AG04450 (cell line): ENCODE measurements at regions not wholly inside any gene's neighbourhood (a gene's known extent, or its start where the extent isn't known, plus 50 kb on each side); places are given as distances from the start of the nearest gene placed in this dataset.

Source experiments
- CTCF ChIA-PET: fragments of 300-600, 350-600 bp; formaldehyde crosslinking; extraction: SDS; loops from one replicate; lab custom pipeline; 2022; ENCODE audit warnings: antibody characterized with exemption, inconsistent platforms; lab: Charles Lee
- POLR2A ChIA-PET: fragments of 350-600 bp; formaldehyde crosslinking; extraction: SDS; loops from one replicate; lab custom pipeline; 2021; ENCODE audit warnings: antibody characterized with exemption, inconsistent platforms; lab: Yijun Ruan, JAX
- DNase-seq: peaks from one replicate; pipeline ENCODE4 v3.0.0-alpha.2; 2011; ENCODE audit warnings: low read depth, low spot score
- H3K27ac ChIP-seq: one replicate; pipeline ENCODE4 v1.5.1; 2012; ENCODE audit warnings: low read depth, low read length, control low read depth
- H3K27me3 ChIP-seq: one replicate; pipeline ENCODE4 v1.6.0; 2012; ENCODE audit warnings: low read length; ENCODE audit not compliant: control insufficient read depth, insufficient read depth
- H3K4me3 ChIP-seq: 2 replicates; pipeline ENCODE4 v1.5.1; 2011; ENCODE audit warnings: mild to moderate bottlenecking, low read depth, low read length, control low read depth
- H3K9me3 ChIP-seq: 2 replicates; pipeline ENCODE4 v1.5.1; 2012; ENCODE audit warnings: low read length; ENCODE audit not compliant: control insufficient read depth, insufficient read depth
- TF ChIP-seq, protein P1 (sequence below): IDR thresholded peaks from 2 replicates; pipeline ENCODE4 v1.5.1; 2011; ENCODE audit warnings: low read depth, low read length, control low read depth, inconsistent platforms

- TF ChIP-seq, protein P1, sequence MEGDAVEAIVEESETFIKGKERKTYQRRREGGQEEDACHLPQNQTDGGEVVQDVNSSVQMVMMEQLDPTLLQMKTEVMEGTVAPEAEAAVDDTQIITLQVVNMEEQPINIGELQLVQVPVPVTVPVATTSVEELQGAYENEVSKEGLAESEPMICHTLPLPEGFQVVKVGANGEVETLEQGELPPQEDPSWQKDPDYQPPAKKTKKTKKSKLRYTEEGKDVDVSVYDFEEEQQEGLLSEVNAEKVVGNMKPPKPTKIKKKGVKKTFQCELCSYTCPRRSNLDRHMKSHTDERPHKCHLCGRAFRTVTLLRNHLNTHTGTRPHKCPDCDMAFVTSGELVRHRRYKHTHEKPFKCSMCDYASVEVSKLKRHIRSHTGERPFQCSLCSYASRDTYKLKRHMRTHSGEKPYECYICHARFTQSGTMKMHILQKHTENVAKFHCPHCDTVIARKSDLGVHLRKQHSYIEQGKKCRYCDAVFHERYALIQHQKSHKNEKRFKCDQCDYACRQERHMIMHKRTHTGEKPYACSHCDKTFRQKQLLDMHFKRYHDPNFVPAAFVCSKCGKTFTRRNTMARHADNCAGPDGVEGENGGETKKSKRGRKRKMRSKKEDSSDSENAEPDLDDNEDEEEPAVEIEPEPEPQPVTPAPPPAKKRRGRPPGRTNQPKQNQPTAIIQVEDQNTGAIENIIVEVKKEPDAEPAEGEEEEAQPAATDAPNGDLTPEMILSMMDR, result no peak
- POLR2A ChIA-PET, result no interaction called here
- H3K9me3 ChIP-seq, result peaks cover 11% of the 10 kb centered on the region
- no peak for DNase-seq
- peaks cover 3% of the 10 kb centered on the region for H3K27me3 ChIP-seq
- no peak overlapping the region for H3K27ac ChIP-seq
- no peak overlapping the region for H3K4me3 ChIP-seq
- CTCF ChIA-PET, result no interaction called here
Measured at GRCh38 chr18:76058146-76058545, 436.9 kb downstream of the ZNF516 start.

- POLR2A ChIA-PET, result no interaction called here
- CTCF ChIA-PET, result no interaction called here
- TF ChIP-seq, protein P1, result no peak
- H3K9me3 ChIP-seq, result peaks cover 11% of the 10 kb centered on the region
- DNase-seq, result no peak
- peaks cover 3% of the 10 kb centered on the region for H3K27me3 ChIP-seq
- no peak overlapping the region for H3K27ac ChIP-seq
- H3K4me3 ChIP-seq, result no peak overlapping the region
Measured at GRCh38 chr18:76057386-76057785, 437.7 kb downstream of the ZNF516 start.

DNA sequence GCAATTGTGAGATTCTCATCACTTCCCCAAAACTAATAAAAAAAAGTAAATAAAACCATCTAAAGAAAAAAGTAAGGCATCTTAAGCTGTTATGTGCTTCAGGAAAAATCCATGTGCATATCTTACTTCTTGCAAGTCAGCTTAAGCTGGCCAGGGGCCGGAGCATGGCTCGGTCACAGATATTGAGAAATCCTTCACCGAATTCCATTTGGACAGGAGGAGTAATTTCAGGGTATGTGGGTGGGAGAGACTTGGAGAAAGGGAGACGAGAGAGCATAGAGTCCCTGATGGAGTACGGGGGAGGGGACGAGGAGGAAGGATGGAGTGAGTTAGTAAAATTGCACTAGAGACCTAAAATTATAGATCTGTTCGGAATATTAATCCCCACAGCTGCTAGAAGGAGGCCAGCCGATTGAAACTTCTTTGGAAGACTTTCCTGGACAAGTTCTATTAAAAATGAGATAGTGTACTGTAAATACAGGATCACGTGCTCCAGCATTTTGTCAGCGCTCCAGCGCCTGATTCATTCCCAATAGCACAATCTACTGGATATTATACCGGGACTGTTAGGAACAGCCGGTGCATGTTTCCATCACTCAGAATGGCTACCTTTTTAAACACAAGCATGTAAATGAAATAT is 438.5 kb downstream of the ZNF516 start:
- Histone ChIP-seq H3K4me3 (no peak overlapping the region), H3K9me3 (peaks cover 14% of the 10 kb centered on the region), H3K27ac (no peak overlapping the region), H3K27me3 (peaks cover 3% of the 10 kb centered on the region)
- POLR2A ChIA-PET, result no interaction called here
- CTCF ChIA-PET, result no interaction called here
- DNase-seq, result no peak
- TF ChIP-seq, protein P1, result no peak

DNA sequence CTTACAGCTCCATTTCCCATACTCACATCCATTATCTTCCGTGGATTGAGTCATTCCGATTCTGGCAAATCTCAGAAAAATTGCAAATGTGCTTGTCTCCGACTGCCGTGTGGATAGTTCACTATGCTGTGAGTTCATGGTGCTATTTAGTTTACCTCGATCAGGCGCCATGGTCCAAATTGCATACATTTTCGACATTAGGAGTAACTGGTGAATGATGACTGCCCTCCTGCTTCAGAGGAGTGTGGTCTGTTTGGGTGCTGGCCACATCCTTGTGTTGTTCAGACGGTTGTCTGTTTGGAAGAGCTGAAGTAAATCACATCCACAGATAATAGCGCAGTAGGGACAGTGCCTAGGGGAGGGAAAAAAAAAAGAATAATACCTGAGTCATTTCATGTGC is 439.5 kb downstream of the ZNF516 start:
- Histone ChIP-seq H3K27ac (no peak overlapping the region), H3K27me3 (peaks cover 3% of the 10 kb centered on the region), H3K4me3 (no peak overlapping the region), H3K9me3 (peaks cover 14% of the 10 kb centered on the region)
- DNase-seq, result no peak
- TF ChIP-seq, protein P1, result no peak
- ChIA-PET POLR2A (no interaction called here), CTCF (no interaction called here)

GRCh38 chr18:76055025-76055424 is 440.0 kb downstream of the ZNF516 start:
- H3K4me3 ChIP-seq, result no peak overlapping the region
- ChIA-PET POLR2A (no interaction called here), CTCF (no interaction called here)
- H3K9me3 ChIP-seq, result peaks cover 14% of the 10 kb centered on the region
- no peak for DNase-seq
- H3K27ac ChIP-seq, result no peak overlapping the region
- TF ChIP-seq, protein P1, result no peak
- peaks cover 3% of the 10 kb centered on the region for H3K27me3 ChIP-seq
